Activated naive CD8-positive, alpha-beta T cell treated with anti-CD3 and anti-CD28 coated beads, Interleukin-2, amount 50 U/mL, for 24 hours (primary cell): ENCODE measurements at regions not wholly inside any gene's neighbourhood (a gene's known extent, or its start where the extent isn't known, plus 50 kb on each side); places are given as distances from the start of the nearest gene placed in this dataset.

Experiments used
- ATAC-seq: fragments of 150-1000 bp; cut with Tn5 transposase; one replicate; pipeline ENCODE4 v1.10.0; 2021
- DNase-seq: peaks from one replicate; pipeline ENCODE4 v3.0.0; 2021
- H3K27ac Mint-ChIP-seq: one replicate; pipeline ENCODE4 v1.8.0; 2021; ENCODE audit warnings: mild to moderate bottlenecking, mixed read lengths
- H3K27me3 Mint-ChIP-seq: one replicate; pipeline ENCODE4 v1.8.0; 2021; ENCODE audit warnings: mixed read lengths
- H3K36me3 Mint-ChIP-seq: one replicate; pipeline ENCODE4 v1.8.0; 2021; ENCODE audit warnings: low read depth, mixed read lengths
- H3K4me1 Mint-ChIP-seq: one replicate; pipeline ENCODE4 v1.8.0; 2021; ENCODE audit warnings: mixed read lengths
- H3K4me3 Mint-ChIP-seq: one replicate; pipeline ENCODE4 v1.8.0; 2021; ENCODE audit warnings: mild to moderate bottlenecking, moderate library complexity, mixed read lengths
- H3K9me3 Mint-ChIP-seq: one replicate; pipeline ENCODE4 v1.8.0; 2021; ENCODE audit warnings: mixed read lengths

- H3K4me3 Mint-ChIP-seq = no peak overlapping the region
Measured at GRCh38 chr4:96471956-96472867, 632.3 kb downstream of the PDHA2 start.

GRCh38 chr4:96473246-96473645, 633.4 kb downstream of the PDHA2 start:
- Mint-ChIP-seq H3K27me3 (no peaks in the 10 kb centered on the region), H3K4me1 (no peaks in the 10 kb centered on the region), H3K36me3 (no peaks in the 10 kb centered on the region), H3K27ac (no peak overlapping the region), H3K4me3 (no peak overlapping the region), H3K9me3 (peaks cover 28% of the 10 kb centered on the region)
- DNase-seq (no peak), ATAC-seq (no peak)

More at GRCh38 chr4:96471956-96472867, 632.3 kb downstream of the PDHA2 start:
- H3K9me3 Mint-ChIP-seq = peaks cover 18% of the 10 kb centered on the region
- H3K4me1 Mint-ChIP-seq = no peaks in the 10 kb centered on the region
- H3K27ac Mint-ChIP-seq = no peak overlapping the region
- H3K36me3 Mint-ChIP-seq = no peaks in the 10 kb centered on the region
- no peak for ATAC-seq
- no peak for DNase-seq
- H3K27me3 Mint-ChIP-seq = no peaks in the 10 kb centered on the region

GRCh38 chr4:96483308-96484030, 643.6 kb downstream of the PDHA2 start:
- no peaks in the 10 kb centered on the region for H3K36me3 Mint-ChIP-seq
- H3K9me3 Mint-ChIP-seq = peaks cover 14% of the 10 kb centered on the region
- no peaks in the 10 kb centered on the region for H3K27me3 Mint-ChIP-seq
- H3K4me3 Mint-ChIP-seq = no peak overlapping the region
- no peaks in the 10 kb centered on the region for H3K4me1 Mint-ChIP-seq
- ATAC-seq (no peak), DNase-seq (no peak)
- no peak overlapping the region for H3K27ac Mint-ChIP-seq

GRCh38 chr4:96486563-96486962, 646.7 kb downstream of the PDHA2 start:
- Mint-ChIP-seq H3K4me1 (no peaks in the 10 kb centered on the region), H3K9me3 (peaks cover 5% of the 10 kb centered on the region), H3K27me3 (no peaks in the 10 kb centered on the region), H3K36me3 (no peaks in the 10 kb centered on the region), H3K27ac (no peak overlapping the region), H3K4me3 (no peak overlapping the region)
- ATAC-seq (no peak), DNase-seq (no peak)

- Mint-ChIP-seq H3K36me3 (no peaks in the 10 kb centered on the region), H3K9me3 (peaks cover 5% of the 10 kb centered on the region), H3K27ac (no peak overlapping the region), H3K4me3 (no peak overlapping the region), H3K27me3 (no peaks in the 10 kb centered on the region), H3K4me1 (no peaks in the 10 kb centered on the region)
- ATAC-seq = no peak
- no peak for DNase-seq
Measured at GRCh38 chr4:96497621-96498020, 657.7 kb downstream of the PDHA2 start.

- H3K4me1 Mint-ChIP-seq = no peaks in the 10 kb centered on the region
- H3K9me3 Mint-ChIP-seq = no peaks in the 10 kb centered on the region
- H3K27me3 Mint-ChIP-seq = no peaks in the 10 kb centered on the region
- ATAC-seq (no peak), DNase-seq (no peak)
- H3K4me3 Mint-ChIP-seq = no peak overlapping the region
- H3K36me3 Mint-ChIP-seq = no peaks in the 10 kb centered on the region
- no peak overlapping the region for H3K27ac Mint-ChIP-seq
Measured at GRCh38 chr4:96504386-96504785, 664.5 kb downstream of the PDHA2 start.

GRCh38 chr4:96509039-96509741, 669.3 kb downstream of the PDHA2 start:
- no peak for DNase-seq

GRCh38 chr4:96519291-96519690, 679.4 kb downstream of the PDHA2 start:
- Mint-ChIP-seq H3K27me3 (no peaks in the 10 kb centered on the region), H3K27ac (no peak overlapping the region), H3K36me3 (no peaks in the 10 kb centered on the region), H3K4me1 (no peaks in the 10 kb centered on the region), H3K9me3 (peaks cover 9% of the 10 kb centered on the region), H3K4me3 (no peak overlapping the region)
- ATAC-seq (no peak), DNase-seq (no peak)

More at GRCh38 chr4:96509039-96509741, 669.3 kb downstream of the PDHA2 start:
- H3K27ac Mint-ChIP-seq = no peak overlapping the region
- no peaks in the 10 kb centered on the region for H3K36me3 Mint-ChIP-seq
- H3K4me1 Mint-ChIP-seq = no peaks in the 10 kb centered on the region
- no peaks in the 10 kb centered on the region for H3K27me3 Mint-ChIP-seq
- no peak for ATAC-seq
- H3K9me3 Mint-ChIP-seq = no peaks in the 10 kb centered on the region
- H3K4me3 Mint-ChIP-seq = no peak overlapping the region

- Mint-ChIP-seq H3K9me3 (peaks cover 3% of the 10 kb centered on the region), H3K4me3 (no peak overlapping the region), H3K4me1 (no peaks in the 10 kb centered on the region), H3K27ac (no peak overlapping the region), H3K36me3 (no peaks in the 10 kb centered on the region), H3K27me3 (no peaks in the 10 kb centered on the region)
- ATAC-seq (no peak), DNase-seq (no peak)
Measured at GRCh38 chr4:96521046-96521536, 681.2 kb downstream of the PDHA2 start.

GRCh38 chr4:96523611-96524010, 683.7 kb downstream of the PDHA2 start:
- Mint-ChIP-seq H3K4me3 (no peak overlapping the region), H3K27ac (no peak overlapping the region), H3K9me3 (no peaks in the 10 kb centered on the region), H3K36me3 (no peaks in the 10 kb centered on the region), H3K4me1 (no peaks in the 10 kb centered on the region), H3K27me3 (no peaks in the 10 kb centered on the region)
- DNase-seq (no peak), ATAC-seq (no peak)

GRCh38 chr4:96524311-96524875, 684.5 kb downstream of the PDHA2 start:
- Mint-ChIP-seq H3K27ac (no peak overlapping the region), H3K4me3 (no peak overlapping the region), H3K36me3 (no peaks in the 10 kb centered on the region), H3K27me3 (no peaks in the 10 kb centered on the region), H3K9me3 (no peaks in the 10 kb centered on the region), H3K4me1 (no peaks in the 10 kb centered on the region)
- ATAC-seq (no peak), DNase-seq (no peak)

GRCh38 chr4:96525898-96526297, 686.0 kb downstream of the PDHA2 start:
- H3K27me3 Mint-ChIP-seq = no peaks in the 10 kb centered on the region
- no peak for ATAC-seq
- no peaks in the 10 kb centered on the region for H3K9me3 Mint-ChIP-seq
- no peak overlapping the region for H3K27ac Mint-ChIP-seq
- no peak for DNase-seq
- no peak overlapping the region for H3K4me3 Mint-ChIP-seq
- no peaks in the 10 kb centered on the region for H3K36me3 Mint-ChIP-seq
- no peaks in the 10 kb centered on the region for H3K4me1 Mint-ChIP-seq

GRCh38 chr4:96526625-96527024, 686.7 kb downstream of the PDHA2 start:
- Mint-ChIP-seq H3K4me3 (no peak overlapping the region), H3K36me3 (no peaks in the 10 kb centered on the region), H3K27ac (no peak overlapping the region), H3K27me3 (no peaks in the 10 kb centered on the region), H3K4me1 (no peaks in the 10 kb centered on the region), H3K9me3 (no peaks in the 10 kb centered on the region)
- no peak for ATAC-seq
- DNase-seq = no peak

- peaks cover 8% of the 10 kb centered on the region for H3K9me3 Mint-ChIP-seq
- ATAC-seq (no peak), DNase-seq (no peak)
- H3K4me3 Mint-ChIP-seq = no peak overlapping the region
- no peak overlapping the region for H3K27ac Mint-ChIP-seq
- no peaks in the 10 kb centered on the region for H3K27me3 Mint-ChIP-seq
- H3K36me3 Mint-ChIP-seq = no peaks in the 10 kb centered on the region
- H3K4me1 Mint-ChIP-seq = no peaks in the 10 kb centered on the region
Measured at GRCh38 chr4:96531836-96532235, 691.9 kb downstream of the PDHA2 start.
